BLaER1 treated with 17β-estradiol and CSF1 and Interleukin-3, amounts not matched to agents 10 nM and 100 nM (cell line): ENCODE measurements at regions not wholly inside any gene's neighbourhood (a gene's known extent, or its start where the extent isn't known, plus 50 kb on each side); places are given as distances from the start of the nearest gene placed in this dataset.

Source experiments
- H3K27ac ChIP-seq, 11 experiments: shearing (Covaris generic); formaldehyde crosslinking; 2 replicates each; pipeline ENCODE4 v1.8.1; 2022
- H3K27me3 ChIP-seq, 11 experiments: shearing (Covaris generic); formaldehyde crosslinking; 2 replicates each; pipeline ENCODE4 v1.8.1; 2022
- H3K36me3 ChIP-seq, 11 experiments: shearing (Covaris generic); formaldehyde crosslinking; 2 replicates each; pipeline ENCODE4 v1.8.1; 2022
- H3K4me1 ChIP-seq, 10 experiments: shearing (Covaris generic); formaldehyde crosslinking; 2 replicates each; pipeline ENCODE4 v1.8.1; 2022
- H3K4me2 ChIP-seq, 11 experiments: shearing (Covaris generic); formaldehyde crosslinking; 2 replicates each; pipeline ENCODE4 v1.8.1; 2022
- H3K4me3 ChIP-seq, 10 experiments: shearing (Covaris generic); formaldehyde crosslinking; 2 replicates each; pipeline ENCODE4 v1.8.1; 2022
- H3K9ac ChIP-seq, 11 experiments: shearing (Covaris generic); formaldehyde crosslinking; 2 replicates each; pipeline ENCODE4 v1.8.1; 2022
- H3K9me3 ChIP-seq, 11 experiments: shearing (Covaris generic); formaldehyde crosslinking; replicated peaks in 1 of 11; 2 replicates each; pipeline ENCODE4 v1.8.1; 2022
- H4K20me1 ChIP-seq, 11 experiments: shearing (Covaris generic); formaldehyde crosslinking; 2 replicates each; pipeline ENCODE4 v1.8.1; 2022
- Cebpa-rat ChIP-seq, 11 experiments: shearing (Covaris generic); IDR thresholded peaks; 2 replicates each; pipeline ENCODE4 v1.8.1; 2022

DNA sequence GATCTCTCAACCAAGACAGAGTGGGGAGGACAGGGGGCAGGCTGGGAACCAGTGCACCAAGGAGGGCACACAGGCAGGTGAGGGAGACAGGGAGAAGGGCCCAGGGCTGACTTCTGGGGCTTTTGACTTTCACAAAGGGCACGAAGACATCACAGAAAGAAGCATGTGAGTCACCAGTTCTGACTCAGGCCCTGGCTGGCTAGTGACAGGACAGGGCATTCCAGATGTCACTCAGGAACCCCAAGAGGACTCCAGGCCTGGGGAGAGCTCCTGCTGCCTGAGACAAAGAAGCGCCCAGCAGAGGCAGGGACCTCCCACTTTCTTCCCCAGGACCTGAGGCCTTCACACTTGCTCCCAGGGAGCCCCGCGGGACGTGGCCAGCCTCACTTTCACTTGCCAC, 497.2 kb downstream of the BUD13 start:
- H3K4me2 ChIP-seq, result no peak overlapping the region
- no peak overlapping the region for H3K9ac ChIP-seq
- TF ChIP-seq Cebpa-rat (IDR thresholded peaks at IDR 0.05), result no peak
- no peak overlapping the region for H3K27ac ChIP-seq
- no peaks in the 10 kb centered on the region for H3K9me3 ChIP-seq
- H3K27me3 ChIP-seq, result no peaks in the 10 kb centered on the region
- peaks cover 0 to 3% (median 0%) of the 10 kb centered on the region in 11 experiments; a peak in 1 of 22 replicates for H4K20me1 ChIP-seq
- no peaks in the 10 kb centered on the region for H3K4me1 ChIP-seq
- H3K4me3 ChIP-seq, result no peak overlapping the region
- no peaks in the 10 kb centered on the region for H3K36me3 ChIP-seq

DNA sequence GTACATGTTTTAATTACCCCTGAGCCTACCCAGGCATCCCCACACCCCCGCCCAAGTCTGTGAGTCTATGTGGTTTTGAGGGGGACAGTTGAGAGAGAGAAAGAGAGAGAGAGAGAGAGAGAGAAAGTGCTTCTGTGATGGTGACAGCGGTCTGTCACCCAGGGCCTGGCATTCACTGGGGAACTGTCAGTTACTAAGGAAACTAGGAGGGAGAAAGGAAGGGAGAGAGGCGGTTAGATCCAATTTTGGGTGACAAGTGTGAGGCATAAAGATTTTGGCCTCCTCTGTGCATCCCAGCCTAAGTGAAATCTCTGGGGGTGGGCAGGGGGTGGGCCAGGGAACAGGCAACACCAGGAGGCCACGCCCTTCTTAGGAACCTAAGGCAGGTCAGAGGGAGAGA, 498.3 kb downstream of the BUD13 start:
- H3K4me3 ChIP-seq, result no peak overlapping the region
- no peak overlapping the region for H3K4me2 ChIP-seq
- no peaks in the 10 kb centered on the region for H3K27me3 ChIP-seq
- no peaks in the 10 kb centered on the region for H3K9me3 ChIP-seq
- H3K9ac ChIP-seq, result no peak overlapping the region
- H4K20me1 ChIP-seq, result peaks cover 0 to 3% (median 0%) of the 10 kb centered on the region in 11 experiments; a peak in 1 of 22 replicates
- H3K27ac ChIP-seq, result no peak overlapping the region
- H3K4me1 ChIP-seq, result no peaks in the 10 kb centered on the region
- no peaks in the 10 kb centered on the region for H3K36me3 ChIP-seq
- TF ChIP-seq Cebpa-rat (IDR thresholded peaks at IDR 0.05), result no peak

DNA sequence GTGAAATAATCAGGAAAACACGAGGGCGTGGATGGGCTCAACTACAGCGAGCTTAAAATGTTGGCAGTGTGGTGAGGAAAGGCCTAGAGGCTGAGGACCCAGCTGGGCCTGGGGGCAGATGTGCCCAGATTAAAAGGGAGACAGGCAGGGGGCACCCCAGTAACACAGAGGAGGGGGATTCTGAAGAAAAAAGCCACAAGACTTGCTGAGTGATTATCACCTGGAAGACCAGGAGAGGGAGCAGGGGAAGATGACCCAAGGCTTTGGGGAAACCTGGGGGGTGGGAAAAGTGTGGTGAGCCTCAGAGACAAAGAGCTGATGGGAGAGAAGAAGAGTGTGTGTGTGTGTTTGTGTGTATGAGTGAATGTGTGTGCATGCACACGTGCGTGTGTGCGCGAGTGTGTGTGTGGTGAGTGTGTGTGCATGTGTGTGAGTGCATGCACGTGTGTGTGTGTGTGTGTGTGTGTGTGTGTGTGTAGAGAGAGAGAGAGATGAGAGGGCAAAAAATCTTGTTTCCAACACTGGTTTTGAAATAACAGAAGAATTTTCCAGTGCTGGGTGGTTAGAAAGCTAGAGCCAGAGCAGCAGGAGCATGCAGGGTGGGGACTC, 500.5 kb downstream of the BUD13 start:
- no peaks in the 10 kb centered on the region for H3K4me1 ChIP-seq
- no peaks in the 10 kb centered on the region for H4K20me1 ChIP-seq
- no peaks in the 10 kb centered on the region for H3K27me3 ChIP-seq
- H3K27ac ChIP-seq, result no peak overlapping the region
- H3K4me2 ChIP-seq, result no peak overlapping the region
- no peak overlapping the region for H3K9ac ChIP-seq
- TF ChIP-seq Cebpa-rat (IDR thresholded peaks at IDR 0.05), result no peak
- H3K4me3 ChIP-seq, result no peak overlapping the region
- no peaks in the 10 kb centered on the region for H3K36me3 ChIP-seq
- H3K9me3 ChIP-seq, result no peaks in the 10 kb centered on the region

DNA sequence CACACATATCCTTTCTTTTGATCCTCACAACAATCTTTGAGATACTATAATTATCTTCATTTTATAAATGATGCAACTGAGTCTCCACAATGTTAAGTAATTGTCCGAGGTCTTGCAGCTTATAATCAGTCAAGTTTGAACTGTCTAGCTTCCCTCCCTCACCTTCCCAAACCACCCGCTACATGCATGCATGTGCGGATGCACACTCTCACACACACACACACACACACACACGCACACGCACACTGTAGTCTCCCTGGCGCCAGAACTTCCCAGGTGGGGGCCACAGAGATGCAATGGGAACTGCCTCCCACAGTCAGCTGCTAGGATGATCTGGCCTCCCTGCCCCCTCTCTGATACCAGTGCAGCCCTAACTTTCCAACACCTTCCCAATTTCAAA, 501.3 kb downstream of the BUD13 start:
- no peaks in the 10 kb centered on the region for H3K36me3 ChIP-seq
- H3K4me1 ChIP-seq, result no peaks in the 10 kb centered on the region; a peak in 1 of 20 replicates
- H3K9ac ChIP-seq, result no peak overlapping the region
- H3K9me3 ChIP-seq, result no peaks in the 10 kb centered on the region
- H3K4me2 ChIP-seq, result no peak overlapping the region
- H4K20me1 ChIP-seq, result no peaks in the 10 kb centered on the region
- no peaks in the 10 kb centered on the region for H3K27me3 ChIP-seq
- no peak overlapping the region for H3K4me3 ChIP-seq
- TF ChIP-seq Cebpa-rat (IDR thresholded peaks at IDR 0.05), result no peak
- H3K27ac ChIP-seq, result no peak overlapping the region

DNA sequence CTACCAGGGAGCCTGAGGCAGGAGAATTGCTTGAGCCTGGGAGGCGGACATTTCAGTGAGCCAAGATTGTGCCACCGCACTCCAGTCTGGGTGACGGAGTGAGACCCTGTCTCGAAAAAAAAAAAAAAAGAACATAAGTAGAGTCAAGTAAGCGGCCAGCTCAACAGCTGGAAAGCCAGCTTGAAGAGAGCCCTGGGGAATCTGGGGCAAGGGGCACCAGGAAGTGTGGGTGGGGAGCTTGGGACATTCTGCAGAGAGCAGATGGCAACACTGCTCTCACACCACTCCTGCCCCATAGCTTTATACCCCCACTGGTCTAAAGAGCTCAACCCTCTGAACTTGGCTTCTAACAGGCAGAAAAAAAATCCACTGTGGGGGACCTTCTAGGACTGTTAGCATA, 505.6 kb downstream of the BUD13 start:
- no peak overlapping the region for H3K9ac ChIP-seq
- H3K9me3 ChIP-seq, result no peaks in the 10 kb centered on the region
- TF ChIP-seq Cebpa-rat (IDR thresholded peaks at IDR 0.05), result no peak
- H3K27me3 ChIP-seq, result no peaks in the 10 kb centered on the region
- H3K27ac ChIP-seq, result no peak overlapping the region
- no peaks in the 10 kb centered on the region; a peak in 1 of 20 replicates for H3K4me1 ChIP-seq
- H3K4me3 ChIP-seq, result no peak overlapping the region
- H3K4me2 ChIP-seq, result peak overlapping the region in 2 of 11 experiments; percentile 24 to 32; a peak in 2 of 22 replicates
- no peaks in the 10 kb centered on the region for H3K36me3 ChIP-seq
- no peaks in the 10 kb centered on the region for H4K20me1 ChIP-seq

DNA sequence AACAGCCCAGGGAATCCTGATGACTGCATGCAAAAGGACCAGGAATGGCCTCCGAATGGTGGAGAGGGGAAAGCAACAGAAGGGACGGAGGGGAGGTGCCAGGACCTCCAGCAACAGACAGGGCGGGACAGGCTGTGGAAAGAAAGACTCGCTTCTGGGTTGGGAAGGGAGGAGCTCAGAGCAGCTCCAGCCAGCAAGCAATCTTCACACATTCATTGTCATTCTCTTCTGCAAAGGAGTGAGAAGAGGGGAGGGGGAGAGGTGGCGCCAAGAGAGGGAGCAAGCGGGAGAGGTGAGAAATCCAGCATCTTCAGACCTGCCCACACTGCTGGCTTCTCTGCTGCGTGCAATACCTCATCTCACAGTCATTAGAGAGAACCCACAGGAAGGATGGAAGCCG, 509.0 kb downstream of the BUD13 start:
- no peaks in the 10 kb centered on the region; a peak in 1 of 20 replicates for H3K4me1 ChIP-seq

DNA sequence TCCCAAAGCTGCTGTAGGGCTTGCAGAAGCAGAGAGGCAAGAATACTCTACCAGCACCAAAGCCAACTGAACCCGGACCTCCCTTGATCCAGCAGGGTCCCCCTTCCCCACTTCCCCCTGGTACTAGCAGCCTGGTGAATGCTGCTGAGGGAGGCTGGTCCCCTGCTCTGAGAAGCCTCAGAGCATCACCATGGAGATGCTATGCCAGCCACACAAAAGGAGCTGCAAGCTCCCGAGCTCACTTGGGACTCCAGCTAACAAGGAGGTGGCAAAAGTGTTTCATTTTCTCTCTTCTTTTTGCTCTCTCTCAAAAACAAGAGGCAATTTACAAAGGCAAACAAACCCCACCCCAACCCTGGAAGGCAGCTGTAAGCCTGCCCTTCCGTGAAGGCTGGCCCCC, 509.8 kb downstream of the BUD13 start:
- no peak for TF ChIP-seq Cebpa-rat (IDR thresholded peaks at IDR 0.05)
- no peaks in the 10 kb centered on the region for H3K9me3 ChIP-seq
- no peaks in the 10 kb centered on the region for H4K20me1 ChIP-seq
- H3K27ac ChIP-seq, result no peak overlapping the region
- peak overlapping the region in 1 of 11 experiments; percentile 39; a peak in 1 of 22 replicates for H3K4me2 ChIP-seq
- no peak overlapping the region for H3K9ac ChIP-seq
- H3K4me3 ChIP-seq, result no peak overlapping the region
- H3K27me3 ChIP-seq, result no peaks in the 10 kb centered on the region
- no peaks in the 10 kb centered on the region for H3K36me3 ChIP-seq
- H3K4me1 ChIP-seq, result no peaks in the 10 kb centered on the region; a peak in 1 of 20 replicates

More for the DNA sequence above, 509.0 kb downstream of the BUD13 start:
- Histone ChIP-seq H4K20me1 (no peaks in the 10 kb centered on the region), H3K9me3 (no peaks in the 10 kb centered on the region), H3K27ac (no peak overlapping the region), H3K4me3 (no peak overlapping the region), H3K27me3 (no peaks in the 10 kb centered on the region), H3K9ac (no peak overlapping the region), H3K36me3 (no peaks in the 10 kb centered on the region), H3K4me2 (peak overlapping the region in 1 of 11 experiments; percentile 39; a peak in 1 of 22 replicates)
- no peak for TF ChIP-seq Cebpa-rat (IDR thresholded peaks at IDR 0.05)

DNA sequence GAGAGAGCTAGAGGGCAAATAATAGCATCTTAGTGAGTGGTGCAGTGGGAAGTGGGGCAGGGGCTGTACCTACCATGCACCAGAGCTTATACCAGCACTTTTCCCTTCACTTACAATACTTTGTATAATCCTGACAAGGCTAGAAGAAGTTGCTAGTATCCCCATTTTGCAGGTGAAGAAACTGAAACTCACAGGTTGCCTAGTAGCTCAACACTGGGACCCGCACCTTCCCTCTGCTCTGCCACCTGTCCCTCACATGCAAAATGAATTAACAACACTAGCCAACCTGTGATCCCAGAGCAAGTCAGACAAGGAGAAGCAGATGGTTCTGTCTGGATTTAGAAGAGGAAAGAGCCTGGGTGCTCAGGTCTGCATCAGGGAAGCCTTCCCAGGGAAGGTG, 510.4 kb downstream of the BUD13 start:
- H3K9ac ChIP-seq, result no peak overlapping the region

DNA sequence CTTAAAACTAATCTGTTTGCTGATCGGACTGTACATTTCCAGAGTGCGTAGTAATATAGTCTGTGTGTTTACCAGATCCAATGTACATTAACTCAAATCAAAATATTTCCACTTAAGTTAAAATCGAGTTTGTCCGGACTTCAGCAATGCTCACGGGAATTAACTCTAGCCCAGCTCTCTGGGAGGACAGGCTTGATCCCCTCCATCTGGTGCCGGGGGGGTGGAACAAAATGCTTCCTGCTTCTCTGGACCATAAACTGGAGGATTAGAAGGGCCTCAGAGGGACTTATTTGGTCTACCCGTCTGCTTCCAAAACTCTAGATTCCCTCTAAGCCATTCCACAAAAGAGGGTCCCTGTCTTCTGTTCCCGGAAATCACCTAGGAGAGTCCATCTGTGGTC, 511.2 kb downstream of the BUD13 start:
- Histone ChIP-seq H3K9ac (no peak overlapping the region), H3K36me3 (no peaks in the 10 kb centered on the region), H3K9me3 (no peaks in the 10 kb centered on the region), H4K20me1 (no peaks in the 10 kb centered on the region), H3K4me2 (no peak overlapping the region), H3K4me1 (no peaks in the 10 kb centered on the region), H3K27ac (no peak overlapping the region), H3K27me3 (no peaks in the 10 kb centered on the region), H3K4me3 (no peak overlapping the region)
- TF ChIP-seq Cebpa-rat (IDR thresholded peaks at IDR 0.05), result no peak

More for the DNA sequence above, 510.4 kb downstream of the BUD13 start:
- Histone ChIP-seq H3K4me1 (no peaks in the 10 kb centered on the region; a peak in 1 of 20 replicates), H3K27ac (no peak overlapping the region), H3K9me3 (no peaks in the 10 kb centered on the region), H3K27me3 (no peaks in the 10 kb centered on the region), H4K20me1 (no peaks in the 10 kb centered on the region), H3K36me3 (no peaks in the 10 kb centered on the region), H3K4me2 (no peak overlapping the region), H3K4me3 (no peak overlapping the region)
- TF ChIP-seq Cebpa-rat (IDR thresholded peaks at IDR 0.05), result no peak

DNA sequence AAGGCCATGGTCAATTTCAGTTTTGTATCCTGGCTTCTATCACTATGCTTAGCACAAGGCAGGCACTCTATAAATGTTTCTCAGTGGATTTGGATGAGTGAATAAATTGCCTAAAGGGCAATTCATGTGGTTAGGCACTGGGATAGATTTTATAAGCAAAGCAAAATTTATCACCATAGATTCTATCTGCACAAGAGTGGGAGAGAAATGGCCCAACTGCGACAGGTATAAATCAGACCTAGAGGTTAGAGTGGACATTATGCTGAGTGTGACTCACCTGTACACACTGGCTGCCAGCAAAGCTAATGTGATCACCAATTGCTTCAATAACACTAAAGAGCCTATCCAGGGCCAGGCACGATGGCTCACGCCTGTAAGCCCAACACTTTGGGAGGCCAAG, 514.0 kb downstream of the BUD13 start:
- Histone ChIP-seq H3K4me3 (no peak overlapping the region), H4K20me1 (no peaks in the 10 kb centered on the region), H3K4me1 (no peaks in the 10 kb centered on the region), H3K36me3 (no peaks in the 10 kb centered on the region), H3K27me3 (no peaks in the 10 kb centered on the region), H3K4me2 (no peak overlapping the region), H3K9me3 (no peaks in the 10 kb centered on the region), H3K27ac (no peak overlapping the region), H3K9ac (no peak overlapping the region)
- no peak for TF ChIP-seq Cebpa-rat (IDR thresholded peaks at IDR 0.05)
